Epithelial cell of proximal tubule (primary cell): ENCODE measurements at regions not wholly inside any gene's neighbourhood (a gene's known extent, or its start where the extent isn't known, plus 50 kb on each side); places are given as distances from the start of the nearest gene placed in this dataset.

Experiments
- DNase-seq: peaks from one replicate; pipeline ENCODE4 v3.0.0-alpha.2; 2011; ENCODE audit warnings: low read depth
- H3K4me3 ChIP-seq: 2 replicates; pipeline ENCODE4 v1.5.1; 2011; ENCODE audit warnings: low read depth, mild to moderate bottlenecking, low read length
- CTCF ChIP-seq: conservative IDR thresholded peaks from 2 replicates; pipeline ENCODE4 v1.5.1; 2012; ENCODE audit warnings: low read depth, mild to moderate bottlenecking, low read length

DNA sequence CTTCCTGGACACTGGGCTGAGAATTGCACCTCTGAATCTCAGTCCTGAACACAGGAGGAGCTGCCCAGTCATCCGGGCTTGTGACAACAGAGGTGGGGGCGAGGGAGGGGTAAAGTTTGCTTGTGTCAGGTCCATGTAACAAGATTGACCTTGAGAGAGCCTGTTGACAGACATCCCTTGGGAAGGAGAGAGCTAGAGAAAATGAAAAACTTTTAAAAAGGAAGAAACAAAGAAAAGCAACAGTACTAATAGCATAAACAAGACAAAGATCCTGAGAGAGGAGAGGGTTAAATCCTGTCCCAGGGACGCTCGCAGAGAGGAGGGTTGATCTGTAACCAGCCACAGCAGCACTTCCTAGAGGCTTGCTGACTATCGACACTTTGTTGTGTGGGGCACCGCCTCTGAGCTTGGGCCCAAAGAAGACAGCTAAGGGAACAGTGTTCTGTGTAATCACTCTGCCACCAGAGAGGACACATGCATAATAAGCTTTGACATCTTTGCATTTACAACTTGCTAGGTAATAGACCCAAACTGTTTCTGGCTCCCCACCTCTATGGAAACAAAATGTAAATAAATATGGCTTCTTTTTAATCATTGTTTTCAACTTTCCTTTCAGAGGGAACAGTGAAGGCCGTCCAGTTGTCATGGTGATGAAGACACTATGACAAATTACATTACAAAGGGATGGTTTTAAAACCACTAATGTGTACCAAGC is 363.7 kb downstream of the CSNK1G3 start:
- no peak for TF ChIP-seq CTCF
- H3K4me3 ChIP-seq, result peak overlapping the region; percentile 28
- DNase-seq, result no peak

DNA sequence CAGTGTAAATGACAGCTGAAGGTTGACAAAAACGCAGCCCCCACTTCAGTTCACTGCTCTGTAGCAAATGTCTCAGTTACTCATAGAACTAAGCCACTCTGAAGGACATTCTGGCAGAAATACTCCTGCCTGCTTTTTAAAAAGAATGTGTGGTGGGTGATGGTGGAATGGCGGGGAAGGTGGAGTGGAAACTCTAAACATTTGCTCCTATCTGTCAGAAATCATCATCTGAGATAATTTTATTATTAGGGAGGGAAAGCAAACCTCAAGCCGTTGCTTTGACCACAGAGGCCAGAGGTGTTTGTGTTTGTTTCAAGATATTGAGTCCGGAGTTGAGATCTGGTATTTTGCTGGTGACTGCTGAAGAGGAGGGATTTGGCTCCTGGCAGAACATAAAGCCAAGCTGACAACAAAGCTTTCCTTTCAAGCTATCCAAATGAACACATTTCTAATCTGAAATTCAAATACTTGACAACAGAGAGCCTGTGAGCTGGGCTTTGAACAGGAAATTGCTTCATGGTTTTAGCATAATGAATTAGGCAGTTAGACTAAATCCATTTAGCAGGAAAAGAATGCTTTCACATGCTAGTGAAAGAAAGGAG is 362.7 kb downstream of the CSNK1G3 start:
- peak overlapping the region; percentile 10 for H3K4me3 ChIP-seq
- no peak for TF ChIP-seq CTCF
- no peak for DNase-seq

DNA sequence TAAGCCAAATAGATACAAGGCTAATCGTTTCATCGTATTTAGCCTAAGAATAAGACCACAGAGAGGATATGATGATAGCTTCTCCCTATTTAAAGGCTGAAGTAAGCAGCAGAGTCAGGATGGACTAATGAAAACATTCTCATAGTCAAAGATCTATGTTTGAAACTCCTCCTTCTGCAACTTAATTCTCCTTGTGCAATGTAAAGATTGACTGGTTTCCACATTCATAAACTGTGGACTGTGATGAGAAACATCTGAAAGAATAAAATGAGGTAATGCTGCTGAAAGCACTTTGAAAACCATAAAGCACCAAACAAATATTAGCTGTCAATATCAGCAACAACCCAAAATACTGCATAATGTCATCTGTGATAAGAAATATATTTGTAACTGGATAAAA is 361.9 kb downstream of the CSNK1G3 start:
- no peak overlapping the region for H3K4me3 ChIP-seq
- no peak for DNase-seq
- TF ChIP-seq CTCF, result no peak

- no peak overlapping the region for H3K4me3 ChIP-seq
- no peak for DNase-seq
- no peak for TF ChIP-seq CTCF
Measured at GRCh38 chr5:123871373-123871772, 359.4 kb downstream of the CSNK1G3 start.

DNA sequence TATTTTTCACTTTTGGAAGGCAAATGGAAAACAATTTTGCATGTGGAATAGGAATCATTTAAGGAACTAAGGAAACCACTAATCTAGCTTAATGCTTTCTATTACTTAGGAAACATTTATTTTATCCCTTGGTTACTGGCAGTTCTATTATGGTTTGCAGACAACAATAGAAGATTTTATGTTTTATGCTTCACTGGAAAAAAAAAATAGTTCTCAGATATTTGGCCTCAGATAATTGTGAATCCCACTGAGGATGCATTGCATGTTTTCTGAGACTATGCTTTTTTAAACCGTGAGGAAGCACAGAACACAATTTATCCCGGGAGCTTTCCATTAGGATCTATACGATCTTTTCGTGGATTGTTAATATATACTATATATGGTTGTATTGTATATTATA is 356.9 kb downstream of the CSNK1G3 start:
- no peak overlapping the region for H3K4me3 ChIP-seq
- TF ChIP-seq CTCF, result no peak
- DNase-seq, result no peak

- H3K4me3 ChIP-seq, result no peak overlapping the region
- no peak for TF ChIP-seq CTCF
- DNase-seq, result no peak
Measured at GRCh38 chr5:123868267-123868666, 356.3 kb downstream of the CSNK1G3 start.

- TF ChIP-seq CTCF, result no peak
- peak; percentile 92 for DNase-seq
- H3K4me3 ChIP-seq, result peak overlapping the region; percentile 45
Measured at GRCh38 chr5:123865641-123866040, 353.7 kb downstream of the CSNK1G3 start.
